ENCODE measurements at regions not wholly inside any gene's neighbourhood (a gene's known extent, or its start where the extent isn't known, plus 50 kb on each side); places are given as distances from the start of the nearest gene placed in this dataset.

GRCh38 chr4:170580651-170581050, 490.9 kb upstream of the AADAT start:
- DNase-seq (no peak), ATAC-seq (no peak)
- 78 to 93% methylated on average over 2 of the region's 2 CpGs for WGBS, 2 donors
- Histone ChIP-seq H3K9me3 (peaks cover 0 to 29% (median 3%) of the 10 kb centered on the region in 11 donors), H3K27ac (no peak overlapping the region), H3K36me3 (no peaks in the 10 kb centered on the region), H3K4me1 (no peaks in the 10 kb centered on the region), H3K4me3 (no peak overlapping the region), H3K27me3 (no peaks in the 10 kb centered on the region)
- intact Hi-C loops (cut with DNase I): no loop called here
- TF ChIP-seq, protein P1, sequence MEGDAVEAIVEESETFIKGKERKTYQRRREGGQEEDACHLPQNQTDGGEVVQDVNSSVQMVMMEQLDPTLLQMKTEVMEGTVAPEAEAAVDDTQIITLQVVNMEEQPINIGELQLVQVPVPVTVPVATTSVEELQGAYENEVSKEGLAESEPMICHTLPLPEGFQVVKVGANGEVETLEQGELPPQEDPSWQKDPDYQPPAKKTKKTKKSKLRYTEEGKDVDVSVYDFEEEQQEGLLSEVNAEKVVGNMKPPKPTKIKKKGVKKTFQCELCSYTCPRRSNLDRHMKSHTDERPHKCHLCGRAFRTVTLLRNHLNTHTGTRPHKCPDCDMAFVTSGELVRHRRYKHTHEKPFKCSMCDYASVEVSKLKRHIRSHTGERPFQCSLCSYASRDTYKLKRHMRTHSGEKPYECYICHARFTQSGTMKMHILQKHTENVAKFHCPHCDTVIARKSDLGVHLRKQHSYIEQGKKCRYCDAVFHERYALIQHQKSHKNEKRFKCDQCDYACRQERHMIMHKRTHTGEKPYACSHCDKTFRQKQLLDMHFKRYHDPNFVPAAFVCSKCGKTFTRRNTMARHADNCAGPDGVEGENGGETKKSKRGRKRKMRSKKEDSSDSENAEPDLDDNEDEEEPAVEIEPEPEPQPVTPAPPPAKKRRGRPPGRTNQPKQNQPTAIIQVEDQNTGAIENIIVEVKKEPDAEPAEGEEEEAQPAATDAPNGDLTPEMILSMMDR (IDR thresholded peaks at IDR 0.05): no peak

DNA sequence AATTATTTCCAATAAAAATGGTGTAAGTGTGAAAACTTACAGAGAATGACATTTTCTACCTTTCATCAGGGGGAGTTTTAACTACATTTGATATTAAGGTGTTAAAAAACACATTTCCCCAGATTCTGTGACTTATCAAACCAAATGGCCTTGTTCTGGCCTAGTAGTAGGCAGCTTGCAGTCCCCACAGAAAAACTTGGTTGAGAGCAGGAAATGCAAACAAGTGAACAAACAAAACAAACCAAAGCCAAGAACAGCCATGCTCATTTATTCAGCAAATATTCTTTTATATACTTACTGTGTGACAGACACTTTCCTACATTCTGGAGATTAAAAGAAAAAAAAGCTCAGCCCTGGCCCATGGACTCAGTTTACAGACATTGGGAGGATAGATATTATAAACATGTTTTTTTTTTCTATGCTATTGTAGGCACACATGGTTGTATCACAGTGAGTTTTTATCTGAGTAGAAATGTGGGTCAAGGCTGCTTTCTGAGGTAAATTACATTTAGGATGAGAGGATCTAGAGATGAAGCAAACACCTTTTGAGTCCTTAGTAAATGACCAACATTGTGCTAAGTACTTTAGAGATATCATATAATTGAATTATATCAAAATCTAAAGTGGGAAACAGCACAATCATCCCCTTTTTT, 449.2 kb upstream of the AADAT start:
- TF ChIP-seq, protein P1 (IDR thresholded peaks at IDR 0.05): no peak
- Histone ChIP-seq H3K27me3 (no peaks in the 10 kb centered on the region), H3K36me3 (no peaks in the 10 kb centered on the region), H3K4me1 (no peaks in the 10 kb centered on the region), H3K27ac (no peak overlapping the region), H3K9me3 (peaks cover 0 to 22% (median 3%) of the 10 kb centered on the region in 11 donors), H3K4me3 (no peak overlapping the region)
- DNase-seq (no peak), ATAC-seq (no peak)
- intact Hi-C loops (cut with DNase I): no loop called here

DNA sequence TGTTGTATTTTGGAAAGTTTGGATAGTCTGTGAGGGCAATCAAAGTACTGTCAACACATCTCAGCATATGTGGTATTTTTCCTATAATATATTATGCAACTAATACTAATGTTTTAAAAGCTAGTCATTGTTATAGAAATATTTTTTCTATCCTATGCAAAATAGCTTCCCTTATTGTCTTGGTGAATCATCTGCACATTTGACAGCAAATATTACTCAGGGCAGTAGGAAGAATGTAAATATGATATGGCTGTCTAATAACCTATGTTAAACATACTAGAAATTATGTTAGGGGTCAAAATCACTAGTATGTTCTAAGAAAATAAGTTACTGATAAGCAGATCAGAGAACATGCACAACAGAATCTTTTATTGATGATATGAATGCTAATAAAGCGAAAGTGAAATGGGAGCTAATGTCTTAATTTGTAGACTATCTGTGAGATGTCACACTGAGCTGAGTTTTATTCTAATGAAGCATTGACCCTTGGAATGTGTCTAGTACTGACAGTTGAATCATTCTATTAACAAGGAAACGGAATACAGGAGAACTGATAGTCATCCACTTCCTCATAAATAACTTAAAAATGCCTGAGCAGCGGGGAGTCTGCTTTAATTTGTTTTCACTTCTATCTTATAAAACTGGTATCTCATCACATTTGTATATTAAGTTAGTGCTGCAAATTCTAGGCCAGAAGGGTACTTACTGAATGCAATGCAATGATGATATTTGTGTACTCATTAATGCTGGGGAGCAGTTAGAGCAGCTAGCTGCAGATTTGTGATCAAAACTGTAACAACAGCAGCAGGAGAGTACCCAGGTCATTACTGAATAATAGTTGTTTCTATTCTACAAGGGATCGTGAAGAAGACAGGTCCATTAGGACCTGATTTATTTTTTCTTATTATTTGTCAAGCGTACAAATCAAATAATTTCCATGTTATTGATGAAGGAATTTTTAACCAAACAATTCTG, 440.3 kb upstream of the AADAT start:
- ATAC-seq: no peak
- Histone ChIP-seq H3K4me1 (no peaks in the 10 kb centered on the region), H3K27me3 (no peaks in the 10 kb centered on the region), H3K27ac (no peak overlapping the region), H3K4me3 (no peak overlapping the region), H3K36me3 (no peaks in the 10 kb centered on the region), H3K9me3 (no peaks in the 10 kb centered on the region)
- intact Hi-C loops (cut with DNase I): no loop called here
- DNase-seq: no peak
- TF ChIP-seq, protein P1 (IDR thresholded peaks at IDR 0.05): no peak
- WGBS, 2 donors: 71 to 76% methylated on average over 5 of the region's 5 CpGs

DNA sequence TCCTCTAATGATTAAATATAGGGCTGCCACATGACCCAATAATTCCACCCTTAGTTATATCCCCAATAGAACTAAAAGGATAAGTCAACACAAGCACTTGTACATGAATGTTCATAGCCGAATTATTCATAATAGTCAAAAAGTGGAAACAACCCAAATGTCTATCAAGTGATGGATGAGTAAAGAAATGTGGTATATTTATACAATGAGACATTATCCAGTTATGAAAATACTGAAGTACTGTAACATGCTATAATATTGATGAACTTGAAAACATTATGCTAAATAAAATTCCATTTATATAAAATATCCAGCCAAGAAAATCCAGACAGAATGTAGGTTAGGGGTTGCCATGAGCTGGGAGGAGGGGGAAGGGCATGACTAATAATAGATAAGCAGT, 436.7 kb upstream of the AADAT start:
- H3K27me3 ChIP-seq: no peaks in the 10 kb centered on the region
- TF ChIP-seq, protein P1 (IDR thresholded peaks at IDR 0.05): no peak
- H3K4me1 ChIP-seq: no peaks in the 10 kb centered on the region
- 81 to 87% methylated on average over 1 of the region's 1 CpG for WGBS, 2 donors
- intact Hi-C loops (cut with DNase I): no loop called here
- no peak overlapping the region for H3K27ac ChIP-seq
- no peak overlapping the region for H3K4me3 ChIP-seq
- ATAC-seq: no peak
- no peaks in the 10 kb centered on the region for H3K36me3 ChIP-seq
- no peak for DNase-seq
- H3K9me3 ChIP-seq: no peaks in the 10 kb centered on the region

All from heart right ventricle (tissue), 16 donors.